OCI-LY1 (cell line): ENCODE measurements at regions not wholly inside any gene's neighbourhood (a gene's known extent, or its start where the extent isn't known, plus 50 kb on each side); places are given as distances from the start of the nearest gene placed in this dataset.

ENCODE experiments used
- EZH2 ChIP-seq: fragments of 200-600 bp; sonication (generic), shearing (Covaris generic); IDR thresholded peaks from 2 replicates; pipeline ENCODE4 v1.8.0; 2017; ENCODE audit warnings: borderline replicate concordance, mixed run types, mild to moderate bottlenecking, antibody characterized with exemption, low read length, moderate library complexity, mixed read lengths
- TF ChIP-seq, protein P1 (sequence below): fragments of 200-600 bp; sonication (generic), shearing (Covaris generic); IDR thresholded peaks from 2 replicates; pipeline ENCODE4 v1.5.1; 2017; ENCODE audit warnings: mild to moderate bottlenecking, antibody characterized with exemption, low read length, moderate library complexity, mixed read lengths

DNA sequence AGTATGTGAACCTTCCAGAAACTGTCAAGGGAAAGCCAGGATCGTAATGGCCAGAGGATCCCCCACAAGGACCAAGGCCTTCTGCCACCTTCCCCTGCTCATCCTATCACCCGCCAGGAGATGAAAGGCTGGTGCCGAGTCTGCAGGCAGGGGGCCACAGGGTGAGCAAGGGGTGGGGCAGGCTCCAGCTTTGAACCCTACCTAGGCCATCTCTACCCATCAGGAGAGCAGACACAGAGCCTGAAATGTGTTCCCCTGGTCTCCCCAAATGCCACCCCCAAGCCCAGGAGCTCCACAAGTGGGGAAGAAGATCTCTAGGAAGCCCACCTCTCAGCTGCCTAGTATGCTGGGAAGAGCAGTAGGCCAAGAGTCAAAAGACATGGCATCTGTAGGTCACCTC is 95.1 kb downstream of the KCTD15 start:
- TF ChIP-seq, protein P1, sequence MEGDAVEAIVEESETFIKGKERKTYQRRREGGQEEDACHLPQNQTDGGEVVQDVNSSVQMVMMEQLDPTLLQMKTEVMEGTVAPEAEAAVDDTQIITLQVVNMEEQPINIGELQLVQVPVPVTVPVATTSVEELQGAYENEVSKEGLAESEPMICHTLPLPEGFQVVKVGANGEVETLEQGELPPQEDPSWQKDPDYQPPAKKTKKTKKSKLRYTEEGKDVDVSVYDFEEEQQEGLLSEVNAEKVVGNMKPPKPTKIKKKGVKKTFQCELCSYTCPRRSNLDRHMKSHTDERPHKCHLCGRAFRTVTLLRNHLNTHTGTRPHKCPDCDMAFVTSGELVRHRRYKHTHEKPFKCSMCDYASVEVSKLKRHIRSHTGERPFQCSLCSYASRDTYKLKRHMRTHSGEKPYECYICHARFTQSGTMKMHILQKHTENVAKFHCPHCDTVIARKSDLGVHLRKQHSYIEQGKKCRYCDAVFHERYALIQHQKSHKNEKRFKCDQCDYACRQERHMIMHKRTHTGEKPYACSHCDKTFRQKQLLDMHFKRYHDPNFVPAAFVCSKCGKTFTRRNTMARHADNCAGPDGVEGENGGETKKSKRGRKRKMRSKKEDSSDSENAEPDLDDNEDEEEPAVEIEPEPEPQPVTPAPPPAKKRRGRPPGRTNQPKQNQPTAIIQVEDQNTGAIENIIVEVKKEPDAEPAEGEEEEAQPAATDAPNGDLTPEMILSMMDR, result no peak
- TF ChIP-seq EZH2, result no peak
